GM18858 (cell line): ENCODE measurements at regions not wholly inside any gene's neighbourhood (a gene's known extent, or its start where the extent isn't known, plus 50 kb on each side); places are given as distances from the start of the nearest gene placed in this dataset.
"Not testable (repeated sequence)": the region's sequence is repeated elsewhere in the genome, so short reads cannot be mapped to it uniquely, and the experiment has no call there.

Source experiments
- ATAC-seq: cut with Tn5 transposase; IDR thresholded peaks from one replicate; pipeline ENCODE4 v1.9.1; 2021; ENCODE audit not compliant: unreplicated experiment

DNA sequence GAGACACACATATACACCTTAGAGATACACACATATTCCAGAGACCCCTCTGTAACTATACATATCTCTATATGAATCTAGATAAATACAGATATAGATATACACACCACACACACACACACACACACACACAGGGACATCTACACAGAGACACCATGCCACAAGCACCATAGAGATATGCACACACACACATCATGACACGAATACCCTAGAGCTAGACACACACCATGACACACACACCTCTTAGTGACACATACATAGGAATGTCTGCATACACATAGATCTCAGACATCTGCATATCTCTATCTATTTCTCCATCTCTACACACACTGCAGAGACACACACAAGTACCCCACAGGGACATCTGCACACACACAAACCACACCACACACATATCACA, 270.0 kb downstream of the CYRIA start:
- ATAC-seq: no peak

DNA sequence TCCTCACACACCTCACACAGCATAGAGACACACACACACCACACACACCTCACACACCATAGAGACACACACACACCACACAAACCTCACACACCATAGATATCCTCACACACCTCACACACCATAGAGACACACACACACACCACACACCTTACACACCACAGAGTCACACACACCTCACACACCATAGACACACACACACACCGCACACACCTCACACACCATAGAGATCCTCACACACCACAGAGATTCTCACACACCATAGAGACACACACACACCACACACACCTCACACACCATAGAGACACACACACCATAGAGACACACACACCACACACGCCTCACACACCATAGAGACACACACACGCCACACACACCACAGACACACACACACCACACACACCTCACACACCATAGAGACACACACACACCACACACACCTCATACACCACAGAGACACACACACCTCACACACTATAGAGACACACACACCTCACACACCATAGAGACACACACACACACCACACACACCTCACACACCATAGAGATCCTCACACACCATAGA, 270.6 kb downstream of the CYRIA start:
- ATAC-seq: no peak

GRCh38 chr2:16394072-16394985, 271.3 kb downstream of the CYRIA start:
- no peak for ATAC-seq

GRCh38 chr2:16393500-16394071, 272.0 kb downstream of the CYRIA start:
- no peak for ATAC-seq

- ATAC-seq: no peak
These were observed 272.8 kb downstream of the CYRIA start for GRCh38 chr2:16392647-16393499.

GRCh38 chr2:16391986-16392385, 273.6 kb downstream of the CYRIA start:
- ATAC-seq: no peak

- ATAC-seq: no peak
These were observed 275.1 kb downstream of the CYRIA start for GRCh38 chr2:16390561-16390960.

GRCh38 chr2:16389611-16390010, 276.0 kb downstream of the CYRIA start:
- ATAC-seq: no peak

DNA sequence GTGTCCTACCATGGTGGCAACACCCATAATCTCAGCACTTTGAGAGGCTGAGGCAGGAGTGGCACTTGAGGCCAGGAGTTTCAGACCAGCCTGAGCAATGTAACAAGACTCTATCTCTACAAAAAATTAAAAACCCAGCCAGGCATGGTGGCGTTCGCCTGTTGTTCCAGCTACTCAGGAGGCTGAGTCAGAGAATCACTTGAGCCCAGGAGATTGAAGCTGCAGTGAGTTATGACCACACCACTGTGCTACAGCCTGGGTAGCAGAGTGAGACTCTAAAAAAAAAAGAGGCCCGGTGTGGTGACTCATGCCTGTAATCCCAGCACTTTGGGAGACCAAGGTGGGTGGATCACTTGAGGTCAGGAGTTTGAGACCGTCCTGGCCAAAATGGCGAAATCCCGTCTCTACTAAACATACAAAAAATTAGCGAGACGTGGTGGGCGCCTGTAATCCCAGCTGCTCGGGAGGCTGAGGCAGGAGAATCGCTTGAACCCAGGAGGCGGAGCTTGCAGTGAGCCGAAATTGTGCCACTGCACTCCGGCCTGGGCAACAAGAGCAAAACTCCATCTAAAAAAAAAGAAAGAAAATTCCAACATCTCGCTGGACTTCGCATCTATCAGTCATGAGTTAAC, 277.3 kb downstream of the CYRIA start:
- not testable (repeated sequence) for ATAC-seq

- no peak for ATAC-seq
These were observed 278.1 kb downstream of the CYRIA start for GRCh38 chr2:16387461-16387984.

GRCh38 chr2:16386431-16386830, 279.2 kb downstream of the CYRIA start:
- ATAC-seq: no peak

GRCh38 chr2:16386031-16386430, 279.6 kb downstream of the CYRIA start:
- ATAC-seq: no peak

- ATAC-seq: no peak
These were observed 280.3 kb downstream of the CYRIA start for GRCh38 chr2:16385341-16385740.

DNA sequence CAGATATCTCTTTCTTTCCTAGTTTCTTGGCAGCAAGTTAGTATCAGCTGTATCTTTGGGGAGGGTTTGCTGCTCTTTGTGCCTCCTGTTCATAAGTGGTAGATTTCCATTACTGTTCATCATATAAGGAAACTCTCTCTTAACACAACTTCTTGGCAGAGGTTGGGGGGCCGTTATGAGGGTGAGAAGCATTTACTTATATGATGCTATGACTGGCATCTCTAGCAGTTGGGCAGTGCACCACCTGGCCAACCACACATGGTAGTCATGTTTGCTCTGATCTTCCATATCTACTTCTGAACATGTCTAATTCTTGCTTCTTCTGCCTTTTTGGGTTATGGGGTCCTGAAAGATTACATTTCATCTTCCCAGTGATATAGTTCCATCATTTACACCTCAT, 282.2 kb downstream of the CYRIA start:
- no peak for ATAC-seq

DNA sequence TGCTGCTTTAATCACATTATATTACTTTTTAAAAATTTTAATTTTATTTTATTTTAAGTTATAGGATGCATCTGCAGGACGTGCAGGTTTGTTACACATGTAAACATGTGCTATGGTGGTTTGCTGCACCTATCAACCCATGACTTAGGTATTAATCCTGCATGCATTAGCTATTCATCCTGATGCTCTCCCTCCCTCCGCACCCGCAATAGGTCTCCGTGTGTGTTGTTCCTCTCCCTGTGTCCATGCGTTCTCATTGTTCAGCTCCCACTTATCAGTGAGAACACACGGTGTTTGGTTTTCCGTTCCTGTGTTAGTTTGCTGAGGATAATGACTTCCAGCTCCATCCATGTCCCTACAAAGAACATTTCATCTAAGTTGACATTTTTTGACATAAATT, 283.2 kb downstream of the CYRIA start:
- ATAC-seq: no peak

DNA sequence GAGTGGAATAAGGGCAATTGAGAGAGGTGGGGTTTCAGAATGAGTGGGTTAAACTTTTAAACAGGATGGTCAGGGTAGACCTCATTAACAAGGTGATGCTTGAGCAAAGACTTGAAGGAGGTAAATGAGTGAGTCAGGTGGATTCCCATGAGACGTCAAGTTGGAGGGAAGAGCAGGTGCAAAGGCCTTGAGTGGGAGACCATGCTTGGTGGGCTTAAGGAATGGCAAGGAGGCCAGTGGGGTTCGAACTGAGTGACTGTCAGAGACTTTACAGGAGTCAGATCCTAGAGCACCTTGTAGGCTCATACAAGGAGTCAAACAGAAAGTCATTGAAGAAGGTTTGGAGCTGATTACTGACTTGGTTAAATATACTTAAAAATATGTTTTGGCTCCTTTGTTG, 284.1 kb downstream of the CYRIA start:
- no peak for ATAC-seq

- not testable (repeated sequence) for ATAC-seq
These were observed 285.7 kb downstream of the CYRIA start for GRCh38 chr2:16379901-16380300.

GRCh38 chr2:16379061-16379460, 286.6 kb downstream of the CYRIA start:
- ATAC-seq: not testable (repeated sequence)

DNA sequence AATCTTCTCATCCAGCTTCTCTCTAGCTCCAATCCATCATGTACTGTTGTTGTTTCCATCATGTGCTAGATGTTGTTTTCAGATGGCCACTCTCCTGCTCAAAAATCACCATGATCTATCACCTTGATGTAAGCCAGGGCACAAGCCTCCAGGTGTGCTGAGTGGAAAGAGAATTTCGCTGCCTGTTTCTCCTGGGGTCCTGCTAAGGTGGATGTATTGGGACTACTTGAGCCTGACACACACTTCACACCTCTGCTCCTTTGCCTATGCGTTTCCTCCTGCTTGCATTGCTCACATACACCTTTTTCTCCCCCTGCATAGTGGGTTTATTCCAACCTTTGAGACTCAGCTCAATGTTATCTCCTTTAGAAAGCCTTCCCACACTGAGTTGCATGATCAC, 287.6 kb downstream of the CYRIA start:
- ATAC-seq: no peak

DNA sequence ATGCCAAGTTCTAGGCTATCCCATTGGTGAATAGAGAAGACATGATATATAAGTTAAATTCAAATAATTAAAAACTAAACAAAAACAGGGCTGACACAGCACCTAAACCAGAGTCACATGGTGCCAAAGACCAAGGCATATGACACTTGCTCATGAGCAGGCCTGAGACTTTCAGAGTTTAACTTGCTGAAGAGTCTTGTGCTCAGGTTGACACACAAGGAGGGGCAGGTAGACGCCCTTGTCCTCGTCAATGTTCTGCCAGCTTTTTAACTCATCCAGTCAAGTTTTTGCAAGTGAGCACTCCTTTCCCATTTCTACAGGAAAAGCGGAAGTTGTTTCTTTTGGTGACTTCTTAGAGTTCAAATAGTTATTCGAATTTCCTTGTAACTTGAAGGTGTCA, 289.7 kb downstream of the CYRIA start:
- ATAC-seq: no peak

- ATAC-seq: no peak
These were observed 290.3 kb downstream of the CYRIA start for GRCh38 chr2:16375351-16375750.
